ENCODE measurements at regions not wholly inside any gene's neighbourhood (a gene's known extent, or its start where the extent isn't known, plus 50 kb on each side); places are given as distances from the start of the nearest gene placed in this dataset.

GRCh38 chr7:156104501-156105336 lies 292.5 kb upstream of the SHH start:
- H3K4me3 Mint-ChIP-seq = no peak overlapping the region
- no peaks in the 10 kb centered on the region for H3K4me1 Mint-ChIP-seq
- ATAC-seq = no peak
- CTCF ChIA-PET = no interaction called here
- no peak for DNase-seq
- H3K36me3 Mint-ChIP-seq = no peaks in the 10 kb centered on the region
- no peaks in the 10 kb centered on the region for H3K27me3 Mint-ChIP-seq
- no peak overlapping the region for H3K27ac Mint-ChIP-seq
- H3K9me3 Mint-ChIP-seq (ENCODE audit: low read depth) = no peaks in the 10 kb centered on the region

GRCh38 chr7:156102267-156102666 lies 290.0 kb upstream of the SHH start:
- H3K27ac Mint-ChIP-seq = no peak overlapping the region
- no peaks in the 10 kb centered on the region for H3K36me3 Mint-ChIP-seq
- H3K4me3 Mint-ChIP-seq = no peak overlapping the region
- ATAC-seq (no peak), DNase-seq (no peak)
- H3K27me3 Mint-ChIP-seq = no peaks in the 10 kb centered on the region
- CTCF ChIA-PET = no interaction called here
- no peaks in the 10 kb centered on the region for H3K9me3 Mint-ChIP-seq (ENCODE audit: low read depth)
- H3K4me1 Mint-ChIP-seq = no peaks in the 10 kb centered on the region

GRCh38 chr7:156101355-156101754 lies 289.1 kb upstream of the SHH start:
- H3K4me1 Mint-ChIP-seq = no peaks in the 10 kb centered on the region
- ATAC-seq (no peak), DNase-seq (no peak)
- no peaks in the 10 kb centered on the region for H3K27me3 Mint-ChIP-seq
- H3K4me3 Mint-ChIP-seq = no peak overlapping the region
- H3K36me3 Mint-ChIP-seq = no peaks in the 10 kb centered on the region
- CTCF ChIA-PET = no interaction called here
- no peak overlapping the region for H3K27ac Mint-ChIP-seq
- H3K9me3 Mint-ChIP-seq (ENCODE audit: low read depth) = no peaks in the 10 kb centered on the region

DNA sequence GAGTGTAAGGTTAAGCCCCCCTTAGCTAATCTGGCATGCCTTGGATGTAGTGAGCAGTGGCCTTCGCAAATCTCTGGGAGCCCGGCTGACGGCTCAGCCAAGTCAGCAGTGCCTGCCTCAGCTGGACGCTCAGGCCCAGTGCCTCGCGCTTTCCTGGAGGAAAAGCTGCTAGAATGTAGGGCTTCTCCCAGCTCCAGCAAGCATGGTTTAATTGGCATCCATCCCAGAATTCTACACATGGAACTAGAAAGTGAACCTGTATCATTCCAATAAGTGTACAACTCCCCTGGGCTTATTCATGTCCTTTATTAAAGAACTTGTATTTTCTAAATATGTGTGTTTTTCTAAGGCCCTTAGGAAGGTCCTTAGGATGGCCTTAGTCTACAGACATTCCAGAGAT lies 287.8 kb upstream of the SHH start:
- CTCF ChIA-PET = no interaction called here
- Mint-ChIP-seq H3K27me3 (no peaks in the 10 kb centered on the region), H3K27ac (no peak overlapping the region), H3K36me3 (no peaks in the 10 kb centered on the region), H3K4me1 (no peaks in the 10 kb centered on the region), H3K9me3 (ENCODE audit: low read depth) (no peaks in the 10 kb centered on the region), H3K4me3 (no peak overlapping the region)
- no peak for ATAC-seq
- DNase-seq = no peak

GRCh38 chr7:156099085-156099484 lies 286.8 kb upstream of the SHH start:
- Mint-ChIP-seq H3K27me3 (no peaks in the 10 kb centered on the region), H3K4me3 (no peak overlapping the region), H3K9me3 (ENCODE audit: low read depth) (no peaks in the 10 kb centered on the region), H3K27ac (no peak overlapping the region), H3K36me3 (no peaks in the 10 kb centered on the region), H3K4me1 (no peaks in the 10 kb centered on the region)
- ATAC-seq (no peak), DNase-seq (no peak)
- CTCF ChIA-PET = no interaction called here

GRCh38 chr7:156096771-156097538 lies 284.7 kb upstream of the SHH start:
- ATAC-seq = no peak
- Mint-ChIP-seq H3K27me3 (no peaks in the 10 kb centered on the region), H3K27ac (no peak overlapping the region), H3K36me3 (no peaks in the 10 kb centered on the region), H3K4me1 (no peaks in the 10 kb centered on the region), H3K4me3 (no peak overlapping the region), H3K9me3 (ENCODE audit: low read depth) (no peaks in the 10 kb centered on the region)
- DNase-seq = no peak
- CTCF ChIA-PET = no interaction called here

DNA sequence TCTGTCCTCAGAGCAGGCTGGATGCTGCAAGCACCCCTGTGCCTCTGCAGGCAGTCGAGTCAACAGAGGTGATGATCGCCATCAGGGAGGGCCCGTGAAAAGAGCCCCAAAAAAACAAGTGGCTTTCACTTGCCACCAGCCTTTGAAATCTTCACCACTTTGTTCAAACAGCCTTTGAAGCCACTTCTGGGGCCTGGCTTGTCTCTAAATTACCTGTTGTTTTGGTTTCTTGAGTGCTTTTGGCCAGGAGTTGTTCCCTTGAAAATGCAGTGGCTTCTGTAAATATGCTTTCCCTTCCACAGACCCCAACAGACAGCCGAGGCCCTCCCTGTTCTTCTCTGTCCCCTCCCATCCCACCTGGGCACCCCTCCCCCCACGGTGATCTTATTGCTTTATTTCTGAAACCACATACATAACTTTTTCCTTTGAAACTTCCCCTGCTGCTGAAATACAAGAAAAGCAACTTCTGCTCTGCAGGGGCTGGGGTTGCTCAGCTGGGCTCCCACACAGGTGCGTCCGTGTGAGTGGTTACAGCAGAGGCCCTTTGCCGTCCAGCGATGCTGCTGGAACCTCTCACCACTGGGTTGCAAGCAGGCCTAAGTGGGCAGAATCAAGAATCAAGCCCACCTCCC lies 283.8 kb upstream of the SHH start:
- Mint-ChIP-seq H3K27ac (no peak overlapping the region), H3K4me3 (no peak overlapping the region), H3K4me1 (no peaks in the 10 kb centered on the region), H3K9me3 (ENCODE audit: low read depth) (no peaks in the 10 kb centered on the region), H3K27me3 (peaks cover 2% of the 10 kb centered on the region), H3K36me3 (no peaks in the 10 kb centered on the region)
- ATAC-seq (no peak), DNase-seq (no peak)
- CTCF ChIA-PET = no interaction called here

DNA sequence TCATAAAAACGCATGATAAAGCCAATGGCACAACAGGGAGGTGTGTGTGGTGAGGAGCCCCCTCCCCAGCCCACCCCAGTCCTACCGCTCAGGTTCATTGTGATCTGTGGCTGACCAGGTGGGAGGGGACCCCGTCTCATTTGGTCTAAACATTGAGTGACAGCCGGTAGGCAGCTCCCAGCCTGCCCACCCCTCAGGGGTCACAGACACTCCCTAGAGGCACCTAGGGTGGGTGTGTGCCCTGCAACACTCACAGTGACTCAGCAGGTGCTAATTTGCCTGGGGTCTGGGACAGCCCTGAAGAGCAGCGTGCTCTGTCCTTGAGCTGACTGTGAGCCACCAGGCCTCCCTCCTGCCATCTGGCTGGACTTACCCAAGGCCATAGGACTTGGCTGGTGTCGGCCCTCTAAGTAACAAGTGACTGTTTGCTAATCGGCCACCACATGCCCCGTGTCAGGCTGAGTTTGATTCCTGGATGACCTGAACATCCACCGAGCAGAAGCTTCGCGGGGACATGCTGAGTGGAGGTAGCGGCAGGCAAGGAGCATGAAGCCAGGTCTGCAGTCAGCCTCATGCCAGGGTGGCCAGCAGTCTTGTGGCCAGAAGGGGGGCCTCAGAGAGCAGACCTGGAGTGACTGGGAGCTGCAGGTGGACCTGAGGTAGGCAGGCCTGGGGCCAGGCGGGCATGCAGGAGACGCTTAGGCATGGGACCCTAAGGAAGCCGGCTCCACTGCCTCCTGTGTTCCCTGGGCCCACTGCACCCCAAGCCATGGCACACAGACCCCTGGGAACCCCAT lies 282.3 kb upstream of the SHH start:
- CTCF ChIA-PET = no interaction called here
- Mint-ChIP-seq H3K4me1 (no peaks in the 10 kb centered on the region), H3K27me3 (peaks cover 2% of the 10 kb centered on the region), H3K36me3 (no peaks in the 10 kb centered on the region), H3K27ac (no peak overlapping the region), H3K4me3 (no peak overlapping the region), H3K9me3 (ENCODE audit: low read depth) (no peaks in the 10 kb centered on the region)
- ATAC-seq = no peak
- DNase-seq = no peak

DNA sequence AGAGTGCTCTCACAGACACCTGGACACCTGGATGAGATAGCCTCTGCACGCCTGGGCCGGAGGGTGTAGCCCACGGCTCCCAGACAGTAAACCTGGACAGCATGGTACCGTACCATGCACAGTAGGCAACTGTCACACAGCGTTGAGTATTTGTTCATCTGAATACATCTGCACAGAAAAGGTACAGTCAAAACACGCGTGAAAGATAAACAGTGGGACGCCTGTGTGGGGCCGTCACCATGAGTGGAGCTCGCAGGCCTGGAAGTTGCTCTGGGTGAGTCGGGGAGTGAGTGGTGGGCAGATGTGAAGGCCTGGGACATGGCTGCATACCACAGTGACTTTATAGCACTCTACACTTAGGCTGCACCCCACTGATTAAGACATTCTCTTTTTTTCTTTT lies 280.0 kb upstream of the SHH start:
- DNase-seq (no peak), ATAC-seq (no peak)
- no peaks in the 10 kb centered on the region for H3K36me3 Mint-ChIP-seq
- no peaks in the 10 kb centered on the region for H3K4me1 Mint-ChIP-seq
- no peaks in the 10 kb centered on the region for H3K9me3 Mint-ChIP-seq (ENCODE audit: low read depth)
- H3K27ac Mint-ChIP-seq = no peak overlapping the region
- CTCF ChIA-PET = no interaction called here
- H3K4me3 Mint-ChIP-seq = no peak overlapping the region
- H3K27me3 Mint-ChIP-seq = peaks cover 2% of the 10 kb centered on the region

GRCh38 chr7:156091519-156092080 lies 279.3 kb upstream of the SHH start:
- H3K27ac Mint-ChIP-seq = no peak overlapping the region
- no peak overlapping the region for H3K4me3 Mint-ChIP-seq
- H3K4me1 Mint-ChIP-seq = no peaks in the 10 kb centered on the region
- no peak for DNase-seq
- ATAC-seq = no peak
- peaks cover 2% of the 10 kb centered on the region for H3K27me3 Mint-ChIP-seq
- CTCF ChIA-PET = no interaction called here
- no peaks in the 10 kb centered on the region for H3K36me3 Mint-ChIP-seq
- no peaks in the 10 kb centered on the region for H3K9me3 Mint-ChIP-seq (ENCODE audit: low read depth)

- H3K27ac Mint-ChIP-seq = no peak overlapping the region
- peaks cover 2% of the 10 kb centered on the region for H3K27me3 Mint-ChIP-seq
- CTCF ChIA-PET = no interaction called here
- DNase-seq (no peak), ATAC-seq (no peak)
- no peaks in the 10 kb centered on the region for H3K36me3 Mint-ChIP-seq
- H3K9me3 Mint-ChIP-seq (ENCODE audit: low read depth) = no peaks in the 10 kb centered on the region
- no peak overlapping the region for H3K4me3 Mint-ChIP-seq
- no peaks in the 10 kb centered on the region for H3K4me1 Mint-ChIP-seq
These were observed 278.7 kb upstream of the SHH start for GRCh38 chr7:156090988-156091387.

DNA sequence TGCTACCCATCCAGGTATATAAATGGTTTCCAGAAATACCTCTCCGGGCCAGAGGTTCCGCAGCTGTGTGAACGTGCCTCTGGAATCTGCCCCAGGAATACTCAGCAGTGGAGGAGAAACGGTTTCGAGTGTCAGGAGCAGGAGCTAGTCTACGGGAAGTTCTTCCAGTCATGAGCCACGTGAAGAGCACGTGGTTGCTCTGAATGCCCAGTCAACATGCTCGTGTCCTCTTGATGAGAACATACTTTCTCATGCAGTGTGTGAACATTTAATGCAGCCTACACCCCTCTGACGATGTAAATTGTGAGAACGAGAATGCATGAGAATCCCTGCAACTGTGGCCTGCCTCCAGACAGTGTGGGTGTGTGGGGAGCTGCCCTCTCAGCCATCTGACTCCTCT lies 277.0 kb upstream of the SHH start:
- Mint-ChIP-seq H3K27ac (no peak overlapping the region), H3K36me3 (no peaks in the 10 kb centered on the region), H3K4me1 (no peaks in the 10 kb centered on the region), H3K27me3 (peaks cover 2% of the 10 kb centered on the region), H3K9me3 (ENCODE audit: low read depth) (no peaks in the 10 kb centered on the region), H3K4me3 (no peak overlapping the region)
- CTCF ChIA-PET = no interaction called here
- DNase-seq = no peak
- no peak for ATAC-seq

- ATAC-seq = no peak
- peaks cover 2% of the 10 kb centered on the region for H3K27me3 Mint-ChIP-seq
- no peaks in the 10 kb centered on the region for H3K4me1 Mint-ChIP-seq
- CTCF ChIA-PET = no interaction called here
- H3K36me3 Mint-ChIP-seq = no peaks in the 10 kb centered on the region
- no peaks in the 10 kb centered on the region for H3K9me3 Mint-ChIP-seq (ENCODE audit: low read depth)
- DNase-seq = no peak
- H3K27ac Mint-ChIP-seq = no peak overlapping the region
- no peak overlapping the region for H3K4me3 Mint-ChIP-seq
These were observed 275.9 kb upstream of the SHH start for GRCh38 chr7:156088115-156088514.

Measured in activated CD8-positive, alpha-beta memory T cell treated with anti-CD3 and anti-CD28 coated beads, Interleukin-2, amount 10 ng/mL, durations not matched to agents 7 days and 5 days (primary cell).